SK-MEL-5 (cell line): ENCODE measurements at regions not wholly inside any gene's neighbourhood (a gene's known extent, or its start where the extent isn't known, plus 50 kb on each side); places are given as distances from the start of the nearest gene placed in this dataset.

Experiments
- DNase-seq: peaks from one replicate; pipeline ENCODE4 v3.0.0-alpha.2; 2016; ENCODE audit warnings: low read depth, low spot score
- in situ Hi-C: cut with HindIII; loops from 2 replicates; pipeline ENCODE4 v1.10.0; 2016; ENCODE audit warnings: low sequenced_read_pairs, high pct_unique_total_duplicates, low pct_unique_long_range_greater_than_20kb

DNA sequence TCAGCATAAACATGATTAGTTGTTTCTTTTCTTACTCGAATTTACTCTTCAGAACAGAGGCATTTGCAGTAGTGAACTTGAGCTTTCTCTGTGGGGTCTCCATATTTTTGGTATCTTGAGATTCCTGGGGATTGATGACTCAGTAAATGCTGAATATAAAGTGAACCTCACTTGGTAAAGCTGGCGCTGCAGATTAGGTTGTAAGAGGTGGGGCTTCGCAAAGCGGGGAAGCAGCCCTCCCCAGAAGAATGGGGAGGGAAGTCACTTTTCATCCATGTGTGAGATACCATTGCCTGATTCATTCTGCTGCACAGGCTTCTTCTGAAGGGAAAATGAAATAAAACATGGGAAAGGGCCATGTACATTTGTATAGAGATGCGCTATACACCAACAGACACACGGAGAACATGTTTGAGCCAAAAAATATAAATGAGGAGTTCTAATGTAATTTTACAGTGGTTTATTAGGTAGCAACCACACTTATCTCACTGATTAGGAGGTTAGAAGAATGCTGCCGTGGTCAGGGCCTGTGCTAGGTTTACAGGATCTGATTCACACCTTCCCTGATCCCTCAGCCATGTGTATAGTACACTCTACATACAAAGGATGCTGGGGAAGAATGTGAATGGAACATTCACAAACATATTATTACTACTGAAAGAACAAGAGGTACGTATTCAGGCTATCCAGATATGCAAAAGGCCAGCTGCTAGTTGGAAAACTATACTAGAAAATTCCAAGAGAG is 63.5 kb downstream of the DNTTIP2 start:
- in situ Hi-C loops, result no loop called here
- DNase-seq, result no peak

DNA sequence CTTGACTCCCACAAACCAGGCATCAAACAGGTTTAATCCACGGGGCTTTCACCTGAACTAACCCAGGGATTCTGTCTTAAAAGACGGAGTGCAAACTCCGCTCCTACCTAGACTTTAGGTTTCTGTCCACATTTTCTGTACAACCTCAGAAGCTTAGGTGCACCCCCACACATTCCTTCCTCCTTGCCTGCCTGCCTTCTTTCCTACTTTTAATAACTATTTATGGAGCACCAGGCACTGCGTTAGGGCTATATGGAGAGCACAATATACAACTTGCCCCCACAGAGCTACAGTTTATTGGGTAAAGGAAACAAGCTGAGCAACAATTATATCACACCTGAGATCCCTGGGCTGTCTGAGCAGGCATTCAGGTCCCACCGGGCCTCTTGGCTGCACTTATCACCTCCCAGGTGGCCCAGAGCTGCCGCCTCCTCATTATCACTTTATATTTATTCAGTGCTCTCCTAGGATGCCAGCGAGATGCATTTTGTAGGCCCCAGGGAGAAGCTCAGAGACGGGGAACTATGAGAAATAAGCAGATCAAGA is 64.1 kb downstream of the DNTTIP2 start:
- in situ Hi-C loops, result no loop called here
- DNase-seq, result no peak

DNA sequence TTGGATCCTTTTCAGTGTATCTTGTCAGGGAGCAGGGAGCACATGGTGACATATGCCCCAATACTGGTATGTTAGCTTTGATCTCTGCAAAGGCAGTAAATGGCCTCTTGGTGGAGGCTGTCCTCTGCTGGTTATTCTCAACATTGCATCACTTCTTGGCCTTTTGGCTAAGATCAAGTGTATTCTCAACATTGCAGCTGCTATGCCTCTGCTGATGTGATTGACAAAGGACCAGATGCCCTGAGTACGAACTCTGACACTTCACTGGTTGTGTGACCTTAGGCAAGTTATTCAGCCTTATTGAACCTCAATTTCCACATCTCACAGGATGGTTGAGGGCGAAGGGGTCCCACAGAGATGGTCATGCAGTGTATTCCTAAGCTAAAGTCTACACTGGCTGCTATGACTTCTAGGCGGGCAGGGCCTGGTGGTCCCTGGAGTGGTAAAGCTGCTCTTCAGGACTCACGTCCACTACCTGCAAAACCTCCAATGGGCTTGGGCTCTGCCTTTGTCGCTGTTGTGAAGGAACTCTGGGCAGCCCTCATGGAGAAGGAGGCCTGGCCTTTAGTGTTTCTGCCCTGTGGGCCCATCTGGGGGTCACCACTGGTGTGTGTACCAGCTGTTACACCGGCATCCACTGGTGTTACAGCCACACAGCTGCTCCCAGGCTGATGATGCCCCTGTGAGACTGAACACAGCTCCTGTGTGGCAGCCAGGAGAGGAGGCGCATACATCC is 64.8 kb downstream of the DNTTIP2 start:
- in situ Hi-C loops, result no loop called here

GRCh38 chr1:93813076-93813475 is 65.9 kb downstream of the DNTTIP2 start:
- in situ Hi-C loops, result no loop called here
- no peak for DNase-seq

More for the DNA sequence above, 64.8 kb downstream of the DNTTIP2 start:
- DNase-seq, result peak; percentile 86

DNA sequence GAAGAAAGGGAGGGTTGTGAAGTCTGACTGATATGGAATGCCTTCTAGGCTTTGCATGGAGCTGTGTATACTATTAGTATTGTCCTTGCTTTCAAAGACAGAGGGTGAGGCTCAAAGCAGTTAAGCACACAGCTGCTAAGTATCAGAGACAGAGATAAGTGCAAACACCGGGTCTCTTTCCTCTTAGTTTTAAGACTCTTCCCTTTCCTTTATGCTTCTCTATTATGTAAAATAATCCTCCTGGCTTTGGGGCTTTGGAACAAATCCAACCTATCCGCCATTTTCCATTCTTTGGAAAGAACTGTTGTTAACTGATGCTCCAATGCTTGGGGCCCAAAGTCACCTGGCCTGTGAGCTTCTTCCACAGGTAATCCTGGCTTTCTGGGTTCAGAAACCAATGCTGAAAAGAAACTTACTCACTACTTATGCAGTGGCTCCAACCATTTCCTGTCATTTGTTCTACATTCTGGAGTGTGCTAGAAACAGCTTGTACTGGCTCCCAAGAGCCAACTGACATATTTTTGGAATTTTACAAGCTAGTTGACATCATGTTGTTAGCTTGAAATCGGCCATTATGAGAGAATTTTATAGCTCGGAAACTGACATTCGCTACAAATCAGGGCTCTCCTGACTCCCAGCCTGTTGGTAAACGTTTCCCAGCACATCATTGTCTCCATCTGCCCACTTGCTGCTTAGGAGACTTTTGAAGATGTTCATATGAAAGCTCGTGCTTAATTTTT is 67.5 kb downstream of the DNTTIP2 start:
- DNase-seq, result no peak
- in situ Hi-C loops, result no loop called here

DNA sequence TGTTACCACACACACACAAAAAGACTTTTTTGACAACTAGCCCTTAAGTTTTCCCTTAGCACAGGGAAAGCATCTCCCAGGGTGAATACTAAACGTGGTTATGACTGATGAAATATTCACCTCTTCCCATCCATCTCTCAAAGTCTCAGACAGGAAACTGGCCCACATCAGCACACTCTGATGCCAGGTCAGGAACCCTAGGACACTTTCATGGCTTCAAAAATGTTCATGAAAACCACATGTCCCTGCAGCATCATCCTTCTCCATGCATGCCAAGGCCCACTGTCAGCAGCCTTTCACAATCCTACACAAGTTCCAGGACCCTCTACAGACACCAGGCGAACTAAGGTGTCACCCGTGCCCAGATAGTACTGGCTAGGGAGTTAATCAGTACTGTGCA is 68.7 kb downstream of the DNTTIP2 start:
- DNase-seq, result no peak
- in situ Hi-C loops, result no loop called here

GRCh38 chr1:93808871-93809270 is 70.1 kb downstream of the DNTTIP2 start:
- in situ Hi-C loops, result no loop called here
- DNase-seq, result no peak

GRCh38 chr1:93807311-93807930 is 71.6 kb downstream of the DNTTIP2 start:
- in situ Hi-C loops, result no loop called here
- no peak for DNase-seq

DNA sequence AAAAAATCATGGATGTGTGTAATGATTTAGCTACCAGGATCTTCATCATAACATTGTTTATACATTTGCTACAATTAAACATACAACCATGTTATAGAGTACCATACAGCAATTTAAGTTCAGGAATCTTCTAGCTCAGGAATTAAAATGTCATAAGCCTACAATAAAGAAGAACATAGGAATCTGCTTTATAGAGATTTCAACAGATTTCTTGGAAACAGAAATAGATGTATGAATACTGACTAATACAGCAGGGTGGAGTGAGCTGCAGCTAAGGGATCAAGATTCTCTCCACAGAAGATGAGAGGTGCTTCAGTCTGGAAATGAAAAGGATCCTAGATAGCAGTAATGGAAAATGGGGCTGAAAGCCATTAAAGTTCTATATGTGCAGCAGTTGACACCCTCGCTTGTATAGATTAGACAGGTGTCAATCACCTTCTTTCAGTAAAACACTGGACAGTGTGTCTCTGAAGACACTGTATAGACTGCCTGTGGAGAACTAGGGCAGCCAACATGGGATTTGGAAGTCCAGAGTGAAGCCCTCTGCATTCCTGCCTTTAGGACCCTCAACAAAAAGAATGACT is 73.9 kb downstream of the DNTTIP2 start:
- DNase-seq, result no peak
- in situ Hi-C loops, result no loop called here

- in situ Hi-C loops, result no loop called here
- peak; percentile 62 for DNase-seq
Measured at GRCh38 chr1:93804412-93804811, 74.6 kb downstream of the DNTTIP2 start.

GRCh38 chr1:93801471-93801870 is 77.5 kb downstream of the DNTTIP2 start:
- no peak for DNase-seq
- in situ Hi-C loops, result no loop called here

DNA sequence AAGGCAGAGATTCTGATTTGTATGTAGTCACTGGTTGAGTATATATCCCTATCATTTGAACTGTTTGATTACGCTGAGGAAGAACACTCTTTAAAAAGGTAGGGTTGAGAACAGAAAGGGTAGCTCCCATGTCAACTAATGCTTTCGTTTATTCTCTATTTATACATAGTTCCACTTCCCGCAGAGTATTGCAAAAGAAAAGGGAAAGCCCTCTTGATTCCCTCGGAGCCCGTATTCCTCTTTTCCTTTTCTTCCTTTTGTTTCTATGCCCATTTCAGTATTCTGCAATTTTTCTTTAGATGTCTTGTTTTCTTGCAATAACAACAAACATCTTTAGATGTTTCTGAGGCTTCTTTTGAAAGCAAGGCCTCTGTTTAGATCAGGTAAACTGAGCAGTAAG is 78.2 kb downstream of the DNTTIP2 start:
- in situ Hi-C loops, result no loop called here
- no peak for DNase-seq

DNA sequence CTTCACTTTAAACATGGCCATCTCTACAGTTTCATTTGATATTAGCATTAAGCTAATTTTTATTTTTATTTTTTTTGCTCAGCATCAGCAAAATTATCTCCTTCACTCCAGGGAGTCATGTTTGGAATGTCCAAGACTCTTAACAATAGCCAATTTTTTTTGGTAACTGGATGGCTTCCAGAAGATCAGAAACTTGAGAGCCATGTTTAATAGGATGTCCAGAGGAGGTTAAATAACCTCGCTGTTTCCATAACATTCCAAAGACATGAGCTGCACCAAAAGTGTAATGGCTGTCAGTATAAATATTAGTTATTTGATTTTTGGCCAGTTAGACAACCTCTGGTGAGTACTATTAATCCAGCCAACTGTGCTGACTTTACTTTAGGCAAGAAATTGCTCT is 80.7 kb downstream of the DNTTIP2 start:
- no peak for DNase-seq
- in situ Hi-C loops, result no loop called here

- in situ Hi-C loops, result loop anchor here (10.0 kb wide), 1 partner anchor 110 kb away; no protein-coding TSS in a partner anchor
- DNase-seq, result peak; percentile 99
Measured at GRCh38 chr1:93784538-93784937, 94.5 kb downstream of the DNTTIP2 start.

- in situ Hi-C loops, result loop anchor here (10.0 kb wide), 1 partner anchor 109 kb away; no protein-coding TSS in a partner anchor
- peak; percentile 59 for DNase-seq
Measured at GRCh38 chr1:93783876-93784275, 95.1 kb downstream of the DNTTIP2 start.

- no peak for DNase-seq
- in situ Hi-C loops, result loop anchor here (10.0 kb wide), 1 partner anchor 105 kb away; no protein-coding TSS in a partner anchor
Measured at GRCh38 chr1:93779540-93780165, 98.0 kb upstream of the BCAR3 start.

- DNase-seq, result no peak
- in situ Hi-C loops, result no loop called here
Measured at GRCh38 chr1:93778457-93778856, 96.8 kb upstream of the BCAR3 start.
